HG03565 (cell line): ENCODE measurements at regions not wholly inside any gene's neighbourhood (a gene's known extent, or its start where the extent isn't known, plus 50 kb on each side); places are given as distances from the start of the nearest gene placed in this dataset.

ENCODE experiments used
- ATAC-seq: cut with Tn5 transposase; IDR thresholded peaks from one replicate; pipeline ENCODE4 v1.9.1; 2021; ENCODE audit warnings: mild to moderate bottlenecking, moderate library complexity; ENCODE audit not compliant: unreplicated experiment

- no peak for ATAC-seq
Observed at GRCh38 chr18:73924307-73924706, 223.3 kb downstream of the FBXO15 start.

- no peak for ATAC-seq
Observed at GRCh38 chr18:73923866-73924265, 223.8 kb downstream of the FBXO15 start.

GRCh38 chr18:73920033-73920432 lies 227.6 kb downstream of the FBXO15 start:
- ATAC-seq = no peak

- no peak for ATAC-seq
Observed at GRCh38 chr18:73918816-73919215, 228.8 kb downstream of the FBXO15 start.

- ATAC-seq = no peak
Observed at GRCh38 chr18:73917046-73917445, 230.6 kb downstream of the FBXO15 start.

- no peak for ATAC-seq
Observed at GRCh38 chr18:73913505-73913904, 234.1 kb downstream of the FBXO15 start.

- ATAC-seq = no peak
Observed at GRCh38 chr18:73908323-73908722, 239.3 kb downstream of the FBXO15 start.

- ATAC-seq = no peak
Observed at GRCh38 chr18:73901566-73901965, 246.1 kb downstream of the FBXO15 start.

- ATAC-seq = no peak
Observed at GRCh38 chr18:73901151-73901550, 246.5 kb downstream of the FBXO15 start.

- ATAC-seq = no peak
Observed at GRCh38 chr18:73900106-73900835, 247.4 kb downstream of the FBXO15 start.

GRCh38 chr18:73897517-73897916 lies 250.1 kb downstream of the FBXO15 start:
- ATAC-seq = no peak

GRCh38 chr18:73896685-73897084 lies 250.9 kb downstream of the FBXO15 start:
- peak; percentile 51 for ATAC-seq

GRCh38 chr18:73895701-73896100 lies 251.9 kb downstream of the FBXO15 start:
- ATAC-seq = no peak

- ATAC-seq = no peak
Observed at GRCh38 chr18:73893880-73894279, 253.8 kb downstream of the FBXO15 start.

GRCh38 chr18:73891572-73892421 lies 255.8 kb downstream of the FBXO15 start:
- no peak for ATAC-seq

GRCh38 chr18:73888565-73888964 lies 259.1 kb downstream of the FBXO15 start:
- no peak for ATAC-seq

GRCh38 chr18:73887801-73888200 lies 259.8 kb downstream of the FBXO15 start:
- ATAC-seq = no peak

- ATAC-seq = no peak
Observed at GRCh38 chr18:73884868-73885267, 262.8 kb downstream of the FBXO15 start.

- no peak for ATAC-seq
Observed at GRCh38 chr18:73881396-73881917, 266.2 kb downstream of the FBXO15 start.

- ATAC-seq = no peak
Observed at GRCh38 chr18:73880387-73880786, 267.2 kb downstream of the FBXO15 start.

GRCh38 chr18:73879766-73880165 lies 267.9 kb downstream of the FBXO15 start:
- no peak for ATAC-seq

GRCh38 chr18:73879328-73879727 lies 268.3 kb downstream of the FBXO15 start:
- no peak for ATAC-seq
